NCI-H2196 treated with DMSO at 0.1 percent for 48 hours (cell line): ENCODE measurements at regions not wholly inside any gene's neighbourhood (a gene's known extent, or its start where the extent isn't known, plus 50 kb on each side); places are given as distances from the start of the nearest gene placed in this dataset.
"Not testable (repeated sequence)": the region's sequence is repeated elsewhere in the genome, so short reads cannot be mapped to it uniquely, and the experiment has no call there.

Source experiments
- DNase-seq: peaks from one replicate; lab custom pipeline; 2025; ENCODE audit not compliant: unreplicated experiment; lab: John Stamatoyannopoulos, UW

GRCh38 chr19:27962264-27962663, 1250.7 kb downstream of the UQCRFS1 start:
- DNase-seq, result no peak

GRCh38 chr19:27955485-27956480, 1257.2 kb downstream of the UQCRFS1 start:
- no peak for DNase-seq

GRCh38 chr19:27942607-27943006, 1270.3 kb downstream of the UQCRFS1 start:
- DNase-seq, result not testable (repeated sequence)

DNA sequence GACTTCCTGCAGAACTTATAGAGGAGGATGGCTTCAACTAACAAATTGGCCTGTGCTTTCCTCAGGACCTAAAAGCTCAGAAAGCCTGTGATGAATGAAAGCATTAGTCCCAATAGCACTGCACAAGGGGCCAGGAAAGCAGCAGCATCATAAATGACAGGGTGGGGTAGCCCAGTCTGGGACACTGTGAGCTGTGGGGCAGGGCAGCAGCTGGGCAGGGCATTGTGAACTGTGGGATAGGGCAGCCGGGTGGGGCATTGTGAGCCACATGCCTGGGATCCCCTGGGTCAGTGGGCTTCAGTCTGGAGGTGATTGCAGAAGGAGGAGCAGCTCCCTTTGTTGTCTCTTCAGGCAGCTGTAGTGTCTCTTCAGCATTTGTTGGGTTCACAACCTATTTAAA, 1276.8 kb downstream of the UQCRFS1 start:
- no peak for DNase-seq

DNA sequence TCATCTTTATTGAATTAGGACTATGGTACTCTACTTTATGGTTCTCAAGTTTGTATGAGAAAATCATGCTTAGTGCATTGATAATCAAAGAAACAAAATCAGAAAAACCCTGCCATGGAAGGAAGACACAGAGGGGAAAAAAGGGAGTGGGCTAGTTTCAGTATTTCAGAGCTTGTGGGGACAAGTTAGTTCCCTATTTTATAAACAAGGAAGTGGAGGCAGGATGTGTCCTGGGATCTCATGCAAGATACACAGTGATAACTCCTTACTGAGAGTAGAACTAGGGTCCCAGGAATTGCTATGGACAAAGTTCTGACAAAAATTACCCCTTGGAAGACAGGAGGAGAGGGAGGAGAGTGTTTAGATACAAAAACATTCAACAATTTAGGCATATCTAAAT, 1277.3 kb downstream of the UQCRFS1 start:
- no peak for DNase-seq

GRCh38 chr19:27929399-27929798, 1283.6 kb downstream of the UQCRFS1 start:
- no peak for DNase-seq

DNA sequence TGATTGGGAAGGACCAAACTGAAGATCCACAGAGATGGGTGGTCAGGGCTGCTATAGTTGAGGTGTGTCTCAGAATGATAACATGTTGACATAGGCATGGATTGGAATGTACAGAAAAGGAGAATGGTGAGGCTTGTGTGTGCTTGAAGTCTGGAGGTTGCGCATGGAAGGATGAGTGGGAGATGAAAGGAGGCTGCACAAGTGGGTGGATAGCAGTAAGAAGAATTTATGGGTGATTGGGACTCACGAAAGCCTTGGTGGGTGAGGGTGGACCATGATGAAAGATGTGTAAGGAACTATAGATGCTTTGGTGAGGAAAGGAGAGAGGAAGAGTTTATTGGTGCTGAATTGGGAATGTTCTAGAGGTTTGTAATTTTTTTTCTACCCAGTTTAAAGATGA, 1287.7 kb downstream of the UQCRFS1 start:
- no peak for DNase-seq

DNA sequence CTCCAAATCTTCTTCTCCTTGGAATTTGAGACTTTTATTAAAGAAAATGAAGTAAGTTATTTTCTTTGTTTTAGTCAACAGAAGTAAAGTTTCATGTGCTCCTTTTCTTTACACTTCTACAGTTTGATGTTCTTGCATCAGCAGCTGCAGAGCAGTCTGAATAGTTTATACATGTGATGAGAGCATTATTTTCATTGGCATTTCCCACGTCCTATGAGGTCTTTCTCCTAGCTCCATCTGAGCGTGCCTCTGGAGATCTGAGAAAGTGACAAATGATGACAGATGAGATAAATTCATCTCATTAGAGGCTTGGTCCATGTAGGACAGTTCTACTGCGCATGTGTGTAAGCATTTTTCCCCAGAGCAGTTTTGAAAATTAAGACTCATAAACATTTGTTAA, 1290.0 kb downstream of the UQCRFS1 start:
- DNase-seq, result no peak

DNA sequence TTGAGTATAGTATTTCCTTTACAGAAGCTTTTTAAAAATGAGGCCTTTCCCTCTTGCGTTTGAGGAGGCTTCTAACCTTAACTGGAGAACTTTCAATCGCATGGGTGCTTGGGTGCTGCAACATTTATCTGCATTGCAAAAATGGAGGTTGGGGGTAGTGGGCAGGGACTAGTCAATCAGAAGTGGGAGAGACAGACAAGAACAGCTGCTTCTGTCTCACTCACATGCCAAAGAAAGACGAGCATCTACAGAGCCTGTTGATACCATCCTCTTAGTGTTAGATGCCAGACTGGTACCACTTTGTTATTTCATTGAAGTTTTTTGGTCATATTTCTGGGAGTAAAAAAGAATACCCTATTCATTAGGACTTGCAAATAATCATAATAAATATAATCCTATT, 1292.2 kb downstream of the UQCRFS1 start:
- DNase-seq, result no peak

DNA sequence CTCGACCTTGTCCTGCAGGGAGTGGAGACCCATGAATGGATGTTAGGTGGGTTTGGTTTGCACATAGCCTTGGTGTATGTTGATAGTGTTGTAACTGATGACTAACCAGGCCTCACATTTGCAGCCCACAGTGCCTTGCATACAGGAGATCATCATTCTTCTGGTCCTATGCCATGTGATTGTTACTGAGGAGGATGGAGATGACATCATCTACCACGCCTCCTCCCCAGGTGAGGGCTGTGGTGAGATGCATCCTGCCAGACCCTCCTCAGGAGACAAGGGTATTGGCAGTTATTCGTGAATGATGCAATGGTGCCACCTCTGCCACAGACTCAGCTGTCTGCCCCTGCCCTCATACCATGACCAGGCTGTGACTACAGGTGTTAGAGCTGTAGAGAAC, 1294.1 kb downstream of the UQCRFS1 start:
- DNase-seq, result no peak

DNA sequence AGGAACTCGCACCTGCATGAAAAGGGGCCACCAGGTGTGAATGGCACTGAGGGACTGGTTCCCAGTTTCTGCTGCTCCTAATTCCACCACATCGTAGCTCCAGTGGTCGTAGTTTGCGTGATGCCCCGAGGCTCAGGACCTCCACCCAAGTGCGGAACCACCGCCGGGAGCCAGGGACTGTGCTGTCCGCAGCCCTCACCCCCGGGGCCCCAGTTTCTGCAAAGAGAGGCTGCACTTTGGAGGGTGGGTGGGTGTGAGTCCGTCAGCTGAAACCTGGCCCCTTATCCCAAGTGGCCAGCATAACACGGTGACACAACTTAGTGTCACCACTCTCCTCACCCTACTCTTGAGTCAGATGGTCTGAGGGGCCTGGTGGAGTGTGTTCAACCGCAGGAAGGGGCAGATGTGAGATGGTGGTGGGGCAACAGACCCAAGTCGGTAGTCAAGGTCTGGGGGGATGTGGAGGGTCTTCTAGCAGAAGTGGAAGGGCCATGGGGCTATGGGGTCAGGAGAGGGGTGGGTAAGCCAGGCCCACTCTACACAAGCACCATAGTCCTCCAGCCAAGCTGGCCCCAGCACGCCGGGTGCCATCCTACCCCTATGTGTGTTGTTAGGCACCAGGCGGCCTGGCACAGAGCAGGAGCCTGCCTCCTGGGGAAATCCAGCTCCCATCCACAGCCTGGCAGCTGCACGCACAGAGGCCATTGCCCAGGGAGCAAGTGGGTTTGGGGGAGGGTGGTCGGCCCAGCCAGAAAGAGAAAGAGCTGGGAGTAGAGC, 1301.6 kb downstream of the UQCRFS1 start:
- DNase-seq, result no peak

GRCh38 chr19:27909861-27910260, 1303.1 kb downstream of the UQCRFS1 start:
- DNase-seq, result no peak

DNA sequence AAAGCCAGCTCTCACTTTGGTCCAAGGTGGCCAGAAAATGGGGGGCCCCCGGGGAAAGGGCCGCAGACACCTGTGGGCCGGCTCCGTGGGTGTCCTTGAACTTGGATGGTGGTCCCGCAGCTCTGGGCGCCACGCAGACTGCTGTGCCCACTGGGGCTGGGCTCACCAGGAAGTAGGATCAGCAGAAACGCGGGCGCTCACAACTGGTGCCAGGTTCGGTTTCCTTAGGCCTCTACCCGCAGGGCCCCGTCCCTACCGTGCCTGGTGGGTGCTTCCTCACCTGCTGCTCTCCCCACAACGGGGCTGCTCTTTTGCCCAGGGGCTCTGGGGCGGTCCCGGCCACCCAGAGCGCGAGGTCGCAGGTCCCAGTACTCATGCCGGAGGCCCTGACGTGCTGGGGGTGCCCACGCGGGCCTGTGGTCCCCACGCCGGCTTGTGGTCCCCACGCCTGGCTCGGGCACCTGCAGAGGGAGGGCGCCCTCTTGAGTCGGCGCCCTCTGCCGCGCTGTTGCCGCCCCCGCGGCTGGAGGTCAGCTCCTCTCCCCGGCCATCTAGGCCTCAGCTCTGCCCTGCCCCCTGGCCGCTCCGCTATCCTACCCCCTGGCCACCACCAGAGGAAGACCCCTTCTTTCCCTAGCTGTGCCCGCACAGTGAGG, 1303.6 kb downstream of the UQCRFS1 start:
- DNase-seq, result no peak

DNA sequence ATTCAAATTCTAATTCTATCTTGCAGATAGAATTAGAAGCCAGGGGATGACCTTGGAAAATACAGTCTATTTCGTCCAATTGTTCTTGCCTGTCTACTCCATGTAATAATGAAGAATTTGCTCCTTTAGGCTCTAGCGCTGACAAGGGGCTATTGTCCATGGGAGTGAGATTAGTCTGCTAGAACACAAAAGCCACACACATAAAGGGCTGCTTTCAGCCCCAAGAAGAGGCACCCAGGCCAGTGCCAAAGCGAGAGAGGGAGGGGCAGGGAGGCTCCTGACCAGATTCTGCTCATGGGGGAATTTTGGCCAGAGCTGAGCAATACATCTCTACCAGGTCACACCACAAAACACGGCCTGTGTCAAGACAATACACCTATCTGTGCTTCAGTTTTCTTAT, 1306.9 kb downstream of the UQCRFS1 start:
- DNase-seq, result no peak

DNA sequence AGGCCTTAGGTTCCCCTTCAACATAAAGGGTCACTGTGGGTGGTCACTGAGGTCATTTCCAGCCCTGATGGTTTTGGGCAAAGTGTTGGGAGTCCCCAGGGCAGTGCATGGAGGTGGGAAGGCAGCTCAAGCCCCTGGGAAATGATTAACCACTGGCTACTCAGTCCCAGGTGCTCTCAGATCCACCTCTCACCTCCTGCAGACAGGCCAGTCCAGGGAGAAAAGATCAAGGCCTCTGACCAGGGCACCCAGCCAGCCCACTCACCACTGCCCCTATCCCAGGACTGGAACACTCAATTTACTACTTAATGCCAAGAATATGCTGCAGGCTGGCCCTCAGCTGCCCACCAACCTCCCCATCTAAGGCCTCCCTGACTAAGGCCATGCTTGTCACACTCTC, 1307.9 kb downstream of the UQCRFS1 start:
- DNase-seq, result no peak

GRCh38 chr19:27901078-27901477, 1311.9 kb downstream of the UQCRFS1 start:
- no peak for DNase-seq

DNA sequence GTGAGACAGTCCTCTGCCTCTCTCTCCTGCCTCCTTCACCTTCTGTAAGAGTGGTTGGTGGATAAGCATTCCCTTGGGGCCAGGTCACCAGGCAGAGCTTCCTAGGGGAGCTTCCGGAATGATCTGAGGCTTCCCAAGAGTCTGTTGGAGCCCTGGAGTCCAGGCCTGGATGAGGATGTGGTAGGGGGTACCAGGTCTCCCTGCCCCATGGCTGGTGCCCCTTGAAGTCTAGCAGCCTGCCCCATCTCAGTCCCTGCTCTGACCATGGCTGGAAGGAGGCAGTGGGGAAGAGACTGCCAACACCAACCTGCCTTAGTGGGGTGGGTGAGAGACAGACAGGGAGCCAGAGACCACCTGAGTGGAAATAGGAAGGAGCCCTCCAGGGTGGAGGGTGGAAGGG, 1316.9 kb downstream of the UQCRFS1 start:
- DNase-seq, result no peak

DNA sequence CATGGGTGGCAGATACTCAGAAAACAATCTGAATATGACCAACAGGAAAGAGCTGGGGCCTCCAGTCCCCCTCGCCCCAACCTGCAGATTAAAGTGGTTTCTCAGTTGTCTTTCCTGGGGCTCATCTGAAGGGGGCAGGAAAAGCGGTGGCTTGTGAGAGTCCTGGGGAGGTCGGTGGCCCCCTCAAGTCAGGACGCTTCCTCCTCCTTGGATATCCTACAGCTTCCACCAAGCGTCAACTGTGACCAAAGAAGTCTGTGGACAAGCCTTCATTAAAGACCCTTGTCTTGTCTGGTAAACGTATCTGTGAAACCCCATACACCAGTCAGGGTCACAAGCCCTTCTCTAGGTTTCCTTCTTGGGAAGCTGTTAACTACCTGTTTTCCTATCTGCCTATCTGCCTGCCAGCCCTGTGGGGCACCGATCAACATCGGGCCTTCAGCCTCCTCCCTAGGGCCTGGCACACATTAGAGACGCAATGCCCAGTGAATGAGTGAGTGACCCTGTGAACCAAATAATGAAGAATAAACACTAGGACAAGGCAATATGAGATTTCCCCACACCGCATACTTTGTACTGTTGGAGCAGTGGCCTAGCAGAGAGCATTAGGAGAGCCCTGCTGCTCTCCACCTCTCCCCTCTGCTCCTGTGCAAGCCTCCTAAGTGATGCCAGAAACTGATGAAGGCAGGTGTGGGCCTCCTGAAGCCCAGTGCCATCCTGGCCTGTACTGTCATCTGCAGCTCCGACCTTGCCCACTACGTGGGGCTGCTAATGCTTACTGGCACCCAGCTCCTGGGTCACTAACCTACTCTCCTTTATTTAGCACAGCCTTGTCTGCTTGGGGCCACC, 1317.8 kb downstream of the UQCRFS1 start:
- no peak for DNase-seq

DNA sequence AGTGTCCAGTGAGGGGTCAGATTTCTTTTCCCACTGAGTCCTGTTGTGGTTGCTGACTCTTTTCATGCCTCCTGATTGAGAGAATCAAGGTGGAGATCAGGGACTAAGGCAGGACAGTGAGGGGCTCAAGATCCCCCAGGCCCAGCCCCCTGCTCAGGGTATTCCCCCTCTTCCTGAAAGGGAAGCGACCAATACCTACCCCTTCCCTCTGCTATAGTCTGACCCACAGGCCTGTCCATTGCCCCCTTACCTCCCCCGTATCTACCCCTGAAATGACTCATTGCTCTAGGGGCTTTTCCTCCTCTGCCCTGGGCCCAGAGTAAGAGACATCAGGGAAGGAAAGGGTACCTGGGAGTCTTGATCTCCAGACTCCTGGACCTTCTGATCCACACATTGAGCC, 1320.5 kb downstream of the UQCRFS1 start:
- DNase-seq, result no peak

DNA sequence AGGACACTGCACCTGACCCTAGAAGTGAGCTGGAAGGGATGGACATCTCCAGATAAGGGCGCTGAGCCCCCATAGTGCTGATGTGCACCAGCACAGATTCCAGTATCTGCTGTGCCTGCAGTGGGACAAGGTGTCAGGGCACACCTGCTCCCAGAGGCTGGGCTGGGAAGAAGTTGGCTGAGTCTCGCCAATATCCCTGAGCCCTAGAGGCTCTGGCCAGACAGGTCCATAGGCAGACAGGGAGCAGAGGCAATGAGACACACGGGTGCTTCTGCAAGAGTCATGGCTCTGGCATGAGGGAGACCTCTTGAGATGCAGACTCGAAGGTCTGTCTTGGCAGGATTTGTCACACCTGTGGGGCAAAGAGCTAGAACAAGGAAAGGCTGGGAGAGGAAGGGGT, 1321.5 kb downstream of the UQCRFS1 start:
- DNase-seq, result no peak

DNA sequence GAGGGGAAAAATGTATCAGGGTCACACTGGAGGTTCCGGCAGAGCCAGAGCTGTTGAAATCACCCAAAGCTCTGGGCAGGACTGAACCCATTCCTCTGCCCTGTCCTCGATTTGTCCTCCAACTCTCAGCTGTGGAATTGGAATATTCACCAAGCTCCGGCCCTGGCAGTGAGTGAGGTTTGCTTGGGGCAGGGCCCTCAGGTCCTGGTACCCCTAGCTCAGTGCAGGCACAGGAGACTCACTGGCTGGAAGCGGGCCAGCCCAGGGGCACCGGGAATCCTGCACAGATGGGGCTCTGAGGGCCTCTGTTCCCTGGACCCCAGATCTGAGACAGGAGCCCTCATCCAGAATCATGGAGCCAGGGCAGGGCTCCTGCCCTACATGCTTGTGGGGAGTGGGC, 1322.3 kb downstream of the UQCRFS1 start:
- no peak for DNase-seq
